ENCODE measurements at regions not wholly inside any gene's neighbourhood (a gene's known extent, or its start where the extent isn't known, plus 50 kb on each side); places are given as distances from the start of the nearest gene placed in this dataset.

GRCh38 chr12:125406131-125406530 is 340.9 kb downstream of the AACS start:
- no peaks in the 10 kb centered on the region for H3K9me2 ChIP-seq (ENCODE audit: insufficient read depth, low read length)
- H3K9me3 ChIP-seq (ENCODE audit: low read length) = peaks cover 16% of the 10 kb centered on the region
- TF ChIP-seq REST (IDR thresholded peaks at IDR 0.05; ENCODE audit: borderline replicate concordance) (no peak), EP300 (conservative IDR thresholded peaks at IDR 0.05; ENCODE audit: poor library complexity, severe bottlenecking) (no peak), CTCF (IDR thresholded peaks at IDR 0.05; ENCODE audit: poor library complexity, severe bottlenecking) (no peak), SMC3 (conservative IDR thresholded peaks at IDR 0.05; ENCODE audit: poor library complexity) (no peak), RAD21 (conservative IDR thresholded peaks at IDR 0.05) (no peak), POLR2AphosphoS5 (IDR thresholded peaks at IDR 0.05) (no peak), TAF1 (IDR thresholded peaks at IDR 0.05; ENCODE audit: low read depth) (no peak), EZH2 (IDR thresholded peaks at IDR 0.05; ENCODE audit: borderline replicate concordance, insufficient read depth, low read length, poor library complexity, severe bottlenecking) (no peak), MXI1 (conservative IDR thresholded peaks at IDR 0.05; ENCODE audit: poor library complexity, severe bottlenecking) (no peak)
- no peaks in the 10 kb centered on the region for H3F3A ChIP-seq (ENCODE audit: insufficient read depth, low read length, poor library complexity, severe bottlenecking)
- no peak overlapping the region for H3K27ac ChIP-seq (ENCODE audit: low read length)
- H2AFZ ChIP-seq (ENCODE audit: low read depth, low read length) = no peak overlapping the region
- H3K79me2 ChIP-seq (replicated peaks; ENCODE audit: insufficient read depth, low read length) = no peaks in the 10 kb centered on the region
- H3K4me2 ChIP-seq (ENCODE audit: low read length) = no peak overlapping the region
- no peak overlapping the region for H3K4me3 ChIP-seq (ENCODE audit: low read length)
- no peaks in the 10 kb centered on the region for H4K20me1 ChIP-seq (ENCODE audit: insufficient read depth)
- H3K9ac ChIP-seq (ENCODE audit: low read length) = no peak overlapping the region
- no peaks in the 10 kb centered on the region for H3K36me3 ChIP-seq (ENCODE audit: insufficient read depth, low read length)
- no peaks in the 10 kb centered on the region for H3K27me3 ChIP-seq (ENCODE audit: insufficient read depth, low read depth, low read length)

GRCh38 chr12:125408718-125409117 is 343.5 kb downstream of the AACS start:
- H3K36me3 ChIP-seq (ENCODE audit: insufficient read depth, low read length) = no peaks in the 10 kb centered on the region
- no peaks in the 10 kb centered on the region for H3K79me2 ChIP-seq (replicated peaks; ENCODE audit: insufficient read depth, low read length)
- no peaks in the 10 kb centered on the region for H3F3A ChIP-seq (ENCODE audit: insufficient read depth, low read length, poor library complexity, severe bottlenecking)
- H4K20me1 ChIP-seq (ENCODE audit: insufficient read depth) = no peaks in the 10 kb centered on the region
- no peaks in the 10 kb centered on the region for H3K9me2 ChIP-seq (ENCODE audit: insufficient read depth, low read length)
- H3K4me3 ChIP-seq (ENCODE audit: low read length) = no peak overlapping the region
- H3K27me3 ChIP-seq (ENCODE audit: insufficient read depth, low read depth, low read length) = no peaks in the 10 kb centered on the region
- no peak overlapping the region for H3K27ac ChIP-seq (ENCODE audit: low read length)
- H3K9me3 ChIP-seq (ENCODE audit: low read length) = peaks cover 5% of the 10 kb centered on the region
- TF ChIP-seq TAF1 (IDR thresholded peaks at IDR 0.05; ENCODE audit: low read depth) (no peak), POLR2AphosphoS5 (IDR thresholded peaks at IDR 0.05) (no peak), SMC3 (conservative IDR thresholded peaks at IDR 0.05; ENCODE audit: poor library complexity) (no peak), RAD21 (conservative IDR thresholded peaks at IDR 0.05) (no peak), EP300 (conservative IDR thresholded peaks at IDR 0.05; ENCODE audit: poor library complexity, severe bottlenecking) (no peak), MXI1 (conservative IDR thresholded peaks at IDR 0.05; ENCODE audit: poor library complexity, severe bottlenecking) (no peak), EZH2 (IDR thresholded peaks at IDR 0.05; ENCODE audit: borderline replicate concordance, insufficient read depth, low read length, poor library complexity, severe bottlenecking) (no peak), CTCF (IDR thresholded peaks at IDR 0.05; ENCODE audit: poor library complexity, severe bottlenecking) (no peak), REST (IDR thresholded peaks at IDR 0.05; ENCODE audit: borderline replicate concordance) (no peak)
- no peak overlapping the region for H2AFZ ChIP-seq (ENCODE audit: low read depth, low read length)
- H3K9ac ChIP-seq (ENCODE audit: low read length) = no peak overlapping the region
- H3K4me2 ChIP-seq (ENCODE audit: low read length) = no peak overlapping the region
